HG03432 (cell line): ENCODE measurements at regions not wholly inside any gene's neighbourhood (a gene's known extent, or its start where the extent isn't known, plus 50 kb on each side); places are given as distances from the start of the nearest gene placed in this dataset.
"Not testable (repeated sequence)": the region's sequence is repeated elsewhere in the genome, so short reads cannot be mapped to it uniquely, and the experiment has no call there.

Source experiments
- ATAC-seq: cut with Tn5 transposase; IDR thresholded peaks from one replicate; pipeline ENCODE4 v1.9.1; 2021; ENCODE audit warnings: mild to moderate bottlenecking, moderate library complexity; ENCODE audit not compliant: unreplicated experiment

DNA sequence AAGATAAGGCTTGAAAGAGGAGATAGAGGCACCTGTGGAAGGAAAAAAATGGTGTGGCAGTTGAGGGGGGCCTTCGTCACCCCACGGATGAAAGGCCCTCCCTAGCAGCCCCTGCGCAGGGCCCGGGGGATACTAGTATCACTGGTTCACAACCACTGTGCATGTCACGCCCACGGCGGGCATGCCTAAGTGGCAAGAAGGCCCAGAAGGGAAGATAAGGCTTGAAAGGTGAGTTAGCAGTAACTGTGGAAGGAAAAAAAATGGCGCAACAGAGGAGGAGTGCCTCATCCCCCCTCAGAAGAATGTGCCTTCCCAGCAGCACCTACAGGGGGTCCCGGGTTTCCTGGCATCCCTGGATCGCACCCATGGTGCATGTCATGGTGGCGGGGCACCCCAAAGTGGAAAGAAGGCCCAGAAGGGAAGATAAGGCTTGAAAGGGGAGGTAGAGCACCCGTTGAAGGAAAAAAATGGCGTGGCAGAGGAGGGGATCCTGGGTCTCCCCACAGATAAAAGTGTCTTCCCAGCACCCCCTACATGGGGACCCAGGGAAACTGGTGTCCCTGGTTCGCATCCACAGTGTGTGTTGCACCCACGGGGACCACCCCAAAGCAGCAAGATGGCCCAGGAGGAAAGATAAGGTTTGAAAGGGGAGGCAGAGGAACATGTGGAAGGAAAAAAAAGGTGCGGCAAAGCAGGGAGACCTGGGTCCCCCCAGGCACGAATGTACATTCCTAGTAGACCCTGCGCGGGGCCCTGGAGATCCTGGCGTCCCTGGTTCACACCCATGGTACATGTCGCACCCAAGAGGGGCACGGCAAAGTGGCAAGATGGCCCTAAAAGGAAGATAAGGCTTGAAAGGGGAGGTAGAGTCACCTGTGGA is 279.2 kb downstream of the ALG10 start:
- ATAC-seq = no peak

DNA sequence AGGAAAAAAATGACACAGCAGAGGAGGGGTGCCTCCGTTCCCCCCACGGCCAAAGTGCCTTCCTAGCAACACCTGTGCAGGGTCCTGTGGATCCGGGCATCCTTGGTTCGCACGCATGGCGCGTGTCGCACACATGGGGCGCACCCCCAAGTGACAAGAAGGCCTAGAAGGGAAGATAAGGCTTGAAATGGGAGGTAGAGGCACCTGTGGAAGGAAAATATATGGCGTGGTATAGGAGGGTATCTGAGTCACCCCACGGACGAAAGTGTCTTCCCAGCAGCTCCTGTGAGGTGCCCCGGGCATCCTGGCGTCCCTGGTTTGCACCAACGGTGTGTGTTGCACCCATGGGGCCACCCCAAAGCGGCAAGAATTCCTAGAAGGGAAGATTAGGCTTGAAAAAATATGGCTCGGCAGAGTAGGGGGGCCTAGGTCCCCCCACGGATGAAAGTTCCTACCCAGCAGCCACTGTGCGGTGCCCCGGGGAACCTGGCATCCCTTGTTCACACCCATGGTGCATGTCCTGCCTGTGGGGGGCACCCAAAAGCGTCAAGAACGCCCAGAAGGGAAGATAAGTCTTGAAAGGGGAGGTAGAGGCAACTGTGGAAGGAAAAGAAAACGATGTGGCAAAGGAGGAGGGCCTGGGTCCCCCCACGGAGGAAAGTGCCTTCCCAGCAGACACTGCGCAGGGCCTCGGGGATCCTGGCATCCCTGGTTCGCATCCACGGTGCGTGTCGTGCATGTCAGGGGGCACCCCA is 280.0 kb downstream of the ALG10 start:
- ATAC-seq = no peak

DNA sequence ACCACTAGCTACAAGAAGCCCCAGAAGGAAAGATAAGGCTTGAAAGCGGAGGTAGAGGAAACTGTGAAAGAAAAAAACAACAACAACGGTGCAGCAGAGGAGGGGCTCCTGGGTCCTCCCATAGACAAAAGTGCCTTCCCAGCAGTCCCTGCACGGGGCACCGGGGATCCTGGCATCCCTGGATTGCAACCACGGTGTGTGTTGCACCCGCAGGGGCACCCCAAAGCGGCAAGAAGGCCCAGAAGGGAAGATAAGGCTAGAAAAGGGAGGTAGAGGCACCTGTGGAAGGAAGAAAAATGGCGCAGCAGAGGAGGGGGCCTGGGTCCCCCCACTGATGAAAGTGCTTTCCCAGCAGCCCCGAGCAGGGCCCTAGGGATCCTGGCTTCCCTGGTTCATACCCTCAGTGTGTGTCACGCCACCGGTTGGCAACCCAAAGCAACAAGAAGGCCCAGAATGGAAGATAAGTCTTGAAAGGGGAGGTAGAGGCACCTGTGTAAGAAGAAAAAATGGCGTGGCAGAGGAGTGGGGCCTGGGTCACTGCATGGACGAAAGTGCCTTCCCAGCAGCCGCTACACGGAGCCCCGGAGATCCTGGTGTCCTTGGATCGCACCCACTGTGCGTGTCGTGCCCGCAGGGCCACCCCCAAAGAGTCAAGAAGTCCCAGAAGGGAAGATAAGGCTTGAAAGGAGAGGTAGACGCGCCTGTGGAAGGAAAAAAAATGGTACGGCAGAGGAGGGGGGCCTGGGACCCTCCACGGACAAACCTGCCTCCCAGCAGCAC is 281.0 kb downstream of the ALG10 start:
- ATAC-seq = no peak

DNA sequence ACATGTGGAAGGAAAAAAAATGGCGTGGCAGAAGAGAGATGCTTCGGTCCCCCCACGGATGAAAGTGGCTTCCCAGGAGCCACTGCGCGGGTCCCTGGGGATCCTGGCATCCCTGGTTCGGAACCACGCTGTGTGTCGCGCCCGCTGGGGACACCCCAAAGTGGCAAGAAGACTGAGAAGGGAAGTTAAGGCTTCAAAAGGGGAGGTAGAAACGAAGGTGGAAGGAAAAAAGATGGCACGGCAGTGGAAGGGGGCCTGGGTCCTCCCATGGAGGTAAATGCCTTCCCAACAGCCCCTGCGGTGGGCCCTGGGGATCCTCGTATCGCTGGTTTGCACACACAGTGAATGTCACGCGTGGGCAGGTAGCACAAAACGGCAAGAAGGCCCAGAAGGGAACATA is 281.7 kb downstream of the ALG10 start:
- no peak for ATAC-seq

DNA sequence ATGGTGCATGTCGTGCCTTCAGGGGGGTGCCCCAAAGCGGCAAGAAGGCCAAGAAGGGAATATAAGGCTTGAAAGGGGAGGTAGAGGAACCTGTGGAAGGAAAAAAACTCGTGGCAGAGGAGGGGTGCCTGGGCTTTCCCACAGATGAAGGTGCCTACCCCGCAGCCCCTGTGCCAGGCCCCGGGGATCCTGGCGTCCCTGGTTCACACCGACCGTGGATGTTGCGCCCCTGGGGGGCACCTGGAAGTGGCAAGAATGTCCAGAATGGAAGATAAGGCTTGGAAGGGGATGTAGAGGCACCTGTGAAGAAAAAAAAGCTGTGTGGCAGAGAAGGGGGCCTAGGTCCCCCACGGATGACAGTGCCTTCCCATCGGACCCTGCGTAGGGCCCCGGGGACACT is 282.2 kb downstream of the ALG10 start:
- ATAC-seq = no peak

DNA sequence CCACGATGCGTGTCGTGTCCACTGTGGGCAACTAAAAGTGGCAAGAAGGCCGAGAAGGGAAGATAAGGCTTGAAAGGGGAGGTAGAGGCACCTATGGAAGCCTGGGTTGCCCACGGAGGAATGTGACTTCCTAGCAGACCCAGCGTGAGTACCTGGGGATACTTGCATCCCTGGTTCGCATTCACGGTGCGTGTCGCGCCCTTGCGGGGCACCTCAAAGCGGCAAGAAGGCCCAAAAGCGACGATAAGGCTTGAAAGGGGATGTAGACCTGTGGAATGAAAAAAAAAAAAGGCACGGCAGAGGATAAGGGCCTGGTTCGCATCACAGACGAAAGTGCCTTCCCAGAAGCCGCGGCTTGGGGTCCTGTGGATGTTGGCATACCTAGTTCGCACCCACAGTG is 282.9 kb downstream of the ALG10 start:
- ATAC-seq = no peak

DNA sequence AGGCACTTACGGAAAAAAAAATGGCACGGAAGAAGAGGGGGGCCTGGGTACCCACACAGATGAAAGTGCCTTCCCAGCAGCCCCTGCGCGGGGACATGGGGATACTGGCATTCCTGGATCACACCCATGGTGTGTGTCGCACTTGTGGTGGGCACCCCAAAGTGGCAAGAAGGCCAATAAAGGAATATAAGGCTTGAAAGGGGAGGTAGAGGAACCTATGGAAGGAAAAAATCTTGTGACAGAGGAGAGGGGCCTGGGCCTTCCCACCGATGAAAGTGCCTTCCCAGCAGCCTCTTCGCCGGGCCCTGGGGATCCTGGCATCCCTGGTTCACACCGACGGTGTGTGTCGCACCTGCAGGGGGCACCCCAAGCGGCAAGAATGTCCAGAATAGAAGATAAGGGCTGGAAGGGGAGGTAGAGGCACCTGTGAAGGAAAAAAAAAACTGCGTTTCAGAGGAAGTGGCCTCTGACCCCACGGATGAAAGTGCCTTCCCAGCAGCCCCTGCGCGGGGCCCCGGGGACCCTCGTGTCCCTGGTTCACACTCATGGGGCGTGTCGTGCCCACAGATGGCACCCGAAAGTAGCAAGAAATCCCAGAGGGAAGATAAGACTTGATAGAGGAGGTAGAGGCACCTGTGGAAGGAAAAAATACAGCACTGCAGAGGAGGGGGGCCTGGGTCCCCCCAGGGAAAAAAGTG is 284.0 kb downstream of the ALG10 start:
- no peak for ATAC-seq

DNA sequence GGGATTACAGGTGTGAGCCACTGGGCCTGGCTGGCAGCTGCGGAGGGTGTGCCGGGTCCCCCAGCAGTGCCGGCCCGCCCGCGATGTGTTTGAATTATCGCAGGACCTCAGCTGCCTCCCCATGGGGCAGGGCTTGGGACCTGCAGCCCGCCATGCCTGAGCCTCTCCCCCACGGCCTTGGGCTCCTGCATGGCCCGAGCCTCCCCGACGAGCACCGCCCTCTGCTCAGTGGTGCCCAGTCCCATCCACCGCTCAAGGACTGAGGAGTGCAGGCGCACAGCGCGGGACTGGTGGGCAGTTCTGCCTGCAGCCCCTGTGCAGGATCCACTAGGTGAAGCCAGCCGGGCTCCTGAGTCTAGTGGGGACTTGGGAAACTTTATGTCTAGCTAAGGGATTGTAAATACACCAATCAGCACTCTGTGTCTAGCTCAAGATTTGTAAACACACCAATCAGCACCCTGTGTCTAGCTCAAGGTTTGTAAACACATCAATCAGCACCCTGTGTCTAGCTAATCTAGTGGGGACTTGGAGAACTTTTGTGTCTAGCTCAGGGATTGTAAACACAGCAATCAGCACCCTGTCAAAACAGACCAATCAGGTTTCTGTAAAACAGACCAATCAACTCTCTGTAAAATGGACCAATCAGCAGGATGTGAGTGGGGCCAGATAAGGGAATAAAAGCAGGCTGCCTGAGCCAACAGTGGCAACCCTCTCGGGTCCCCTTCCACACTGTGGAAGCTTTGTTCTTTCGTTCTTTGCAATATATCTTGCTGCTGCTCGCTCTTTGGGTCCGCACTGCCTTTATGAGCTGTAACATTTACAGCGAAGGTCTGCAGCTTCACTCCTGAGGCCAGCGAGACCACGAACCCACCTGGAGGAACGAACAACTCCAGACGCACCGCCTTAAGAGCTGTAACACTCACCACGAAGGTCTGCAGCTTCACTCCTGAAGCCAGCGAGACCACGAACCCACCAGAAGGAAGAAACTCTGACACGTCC is 287.8 kb downstream of the ALG10 start:
- ATAC-seq = not testable (repeated sequence)

DNA sequence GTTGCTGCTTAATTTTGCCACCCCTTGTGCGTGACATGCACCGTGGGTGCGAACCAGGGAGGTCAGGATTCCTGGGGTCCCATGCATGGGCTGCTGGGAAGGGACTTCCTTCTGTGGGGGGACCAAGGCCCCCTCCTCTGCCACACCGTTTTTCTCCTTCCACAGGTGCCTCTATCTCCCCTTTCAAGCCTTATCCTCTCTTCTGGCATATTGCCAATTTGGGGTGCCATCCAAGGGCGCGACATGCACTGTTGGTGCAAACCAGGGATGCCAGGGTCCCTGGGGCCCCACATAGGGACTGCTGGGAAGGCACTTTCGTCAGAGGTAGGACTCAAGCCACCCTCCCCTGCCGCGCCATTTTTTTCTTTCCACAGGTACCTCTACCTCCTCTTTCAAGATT is 289.0 kb downstream of the ALG10 start:
- ATAC-seq = no peak

DNA sequence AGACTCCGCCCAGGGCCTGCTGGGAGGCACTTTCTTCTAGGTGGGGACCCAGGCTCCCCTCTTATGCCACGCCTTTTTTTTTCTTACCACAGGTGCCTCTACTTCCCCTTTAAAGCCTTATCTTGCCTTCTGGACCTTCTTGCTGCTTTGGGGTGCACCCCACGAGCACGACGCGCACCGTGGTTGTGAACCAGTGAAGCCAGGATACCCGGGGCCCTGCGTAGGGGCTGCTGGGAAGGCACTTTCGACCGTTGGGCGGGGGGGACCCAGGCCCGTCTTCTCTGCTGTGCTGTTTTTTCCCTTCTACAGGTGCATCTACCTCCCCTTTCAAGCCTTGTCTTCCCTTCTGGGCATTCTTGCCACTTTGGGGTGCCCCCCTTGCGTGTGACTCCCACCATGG is 305.4 kb downstream of the ALG10 start:
- ATAC-seq = no peak

DNA sequence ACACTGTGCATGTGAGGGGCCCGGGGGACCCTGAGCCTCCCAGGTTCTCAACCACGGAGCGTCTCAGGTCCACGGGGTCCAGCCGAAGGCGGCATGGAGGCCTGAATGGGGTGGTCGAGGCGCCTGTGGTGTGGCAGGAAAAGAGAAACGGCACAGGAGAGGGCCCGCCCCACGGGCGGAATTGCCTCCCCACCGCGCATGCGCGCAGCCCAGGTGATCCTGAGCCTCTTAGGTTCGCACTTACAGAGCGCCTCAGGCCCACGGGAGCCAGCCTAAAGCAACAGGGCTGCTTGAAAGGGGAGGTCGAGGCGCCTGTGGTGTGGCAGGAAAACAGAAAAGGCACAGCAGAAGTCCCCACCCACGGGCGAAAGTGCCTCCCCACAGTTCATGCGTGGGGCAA is 311.0 kb downstream of the ALG10 start:
- ATAC-seq = no peak

DNA sequence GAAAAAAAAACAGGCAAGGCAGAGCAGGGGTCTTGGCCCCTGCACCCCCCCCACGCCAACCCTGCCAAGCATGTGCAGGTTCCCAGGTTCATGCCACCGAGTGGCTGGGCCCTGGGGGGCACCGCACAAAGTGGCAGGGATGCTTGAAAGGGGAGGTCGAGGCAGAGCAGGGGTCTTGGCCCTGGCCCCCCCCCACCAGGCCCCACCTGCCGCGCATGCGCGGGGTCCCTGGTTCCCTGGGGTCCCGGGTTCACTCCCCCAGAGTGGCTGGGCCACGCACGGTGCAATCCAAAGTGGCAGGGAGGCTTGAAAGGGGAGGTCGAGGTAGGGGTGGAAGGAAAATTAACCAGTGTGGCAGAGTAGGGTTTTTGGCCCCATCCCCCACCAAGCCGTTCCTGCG is 312.2 kb downstream of the ALG10 start:
- no peak for ATAC-seq

DNA sequence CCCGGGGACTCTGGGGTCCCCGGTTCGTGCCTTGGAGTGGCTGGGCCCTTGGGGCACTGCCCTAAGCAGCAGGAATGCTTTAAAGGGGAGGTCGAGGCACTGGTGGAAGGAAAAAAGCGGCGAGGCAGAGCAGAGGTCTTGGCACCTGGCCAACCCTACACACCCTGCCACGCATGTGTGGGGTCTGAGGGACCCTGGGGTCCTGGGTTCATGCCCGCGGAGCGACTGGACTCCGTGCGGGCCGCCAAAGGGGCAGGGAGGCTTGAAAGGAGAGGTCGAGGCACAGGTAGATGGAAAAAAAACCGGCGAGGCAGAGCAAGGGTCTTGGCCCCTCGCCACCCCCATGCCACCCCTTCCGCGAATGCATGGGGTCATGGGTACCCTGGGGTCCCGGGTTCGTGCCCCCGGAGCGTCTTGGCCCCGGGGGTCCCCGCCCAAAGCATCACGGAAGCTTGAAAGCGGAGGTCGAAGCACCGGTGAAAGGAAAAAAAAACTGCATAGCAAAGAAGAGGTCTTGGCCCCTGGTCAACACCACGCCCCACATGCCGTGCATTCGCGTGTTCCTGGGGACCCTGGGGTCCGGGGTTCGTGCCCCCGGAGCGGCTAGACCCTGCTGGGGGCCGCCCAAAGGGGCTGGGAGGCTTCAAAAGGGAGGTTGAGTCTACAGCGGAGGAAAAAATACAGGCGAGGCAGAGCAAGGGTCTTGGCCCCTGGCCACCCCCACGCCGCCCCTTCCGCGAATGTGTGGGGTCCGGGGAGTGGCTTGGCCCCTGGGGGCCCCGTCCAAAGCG is 312.9 kb downstream of the ALG10 start:
- no peak for ATAC-seq

DNA sequence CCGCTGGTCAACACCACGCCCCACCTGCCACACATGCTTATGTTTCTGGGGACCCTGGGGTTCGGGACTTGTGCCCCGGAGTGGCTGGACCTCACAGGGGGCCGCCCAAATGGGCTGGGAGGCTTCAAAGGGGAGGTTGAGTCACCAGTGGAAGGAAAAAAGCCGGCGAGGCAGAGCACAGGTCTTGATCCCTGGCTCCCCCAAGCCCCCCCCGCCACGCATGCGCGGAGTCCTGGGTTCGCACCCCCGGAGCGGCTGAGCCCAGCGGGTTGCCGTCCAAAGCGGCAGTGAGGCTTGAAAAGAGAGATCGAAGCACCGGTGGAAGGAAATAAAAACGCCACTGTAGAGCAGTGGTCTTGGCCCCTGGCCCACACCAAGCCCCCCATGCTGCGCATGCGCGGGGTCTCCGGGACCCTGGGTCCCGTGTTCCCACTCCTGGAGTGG is 313.5 kb downstream of the ALG10 start:
- ATAC-seq = no peak

DNA sequence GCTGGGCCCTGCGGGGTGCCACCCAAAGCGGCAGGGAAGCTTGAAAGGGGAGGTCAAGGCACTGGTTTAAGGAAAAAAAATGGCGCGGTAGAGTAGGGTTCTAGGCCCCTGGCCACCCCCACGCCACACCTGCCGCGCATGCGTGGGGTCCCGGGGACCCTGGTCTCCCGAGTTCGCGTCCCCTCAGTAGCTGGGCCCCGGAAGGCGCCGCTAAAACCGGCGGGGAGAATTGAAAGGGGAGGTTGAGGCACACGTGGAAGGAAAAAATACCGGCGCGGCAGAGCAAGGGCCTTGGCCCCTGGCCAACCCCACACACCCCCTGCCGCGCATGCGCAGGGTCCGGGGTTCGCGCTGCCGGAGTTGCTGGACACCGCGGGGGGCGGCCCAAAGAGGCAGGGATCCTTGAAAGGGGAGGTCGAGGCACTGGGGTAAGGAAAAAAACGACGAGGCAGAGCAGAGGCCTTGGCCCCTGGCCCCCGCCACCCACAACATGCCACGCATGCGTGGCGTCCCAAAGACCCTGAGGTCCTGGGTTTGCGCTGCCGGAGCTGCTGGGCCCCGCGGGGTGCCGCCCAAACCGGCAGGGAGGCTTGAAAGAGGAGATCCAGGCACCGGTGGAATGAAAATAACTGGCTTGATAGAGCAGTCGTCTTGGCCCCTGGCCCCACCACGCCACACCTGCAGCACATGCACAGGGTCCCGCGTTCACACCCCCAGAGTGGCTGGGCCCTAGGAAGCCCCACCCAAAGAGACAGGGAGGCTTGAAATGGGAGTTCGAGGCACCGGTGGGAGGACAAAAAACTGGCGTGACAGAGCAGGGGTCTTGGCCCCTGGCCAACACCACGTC is 314.5 kb downstream of the ALG10 start:
- no peak for ATAC-seq

DNA sequence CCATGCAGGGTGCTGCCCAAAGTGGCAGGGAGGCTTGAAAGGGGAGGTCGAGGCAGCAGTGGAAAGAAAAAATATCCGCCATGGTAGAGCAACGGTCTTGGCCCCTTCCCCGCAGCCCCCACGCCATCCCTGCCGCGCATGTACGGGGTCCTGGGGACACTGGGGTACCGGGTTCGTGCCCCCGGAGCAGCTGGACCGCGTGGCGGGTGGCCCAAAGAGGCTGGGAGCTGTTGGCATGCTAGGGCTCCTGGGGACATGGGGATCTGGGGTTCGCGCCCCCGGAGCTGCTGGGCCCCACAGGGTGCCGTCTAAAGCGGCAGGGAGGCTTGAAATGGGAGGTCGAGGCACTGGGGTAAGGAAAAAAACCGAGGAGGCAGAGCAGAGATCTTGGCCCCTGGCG is 316.5 kb downstream of the ALG10 start:
- ATAC-seq = no peak

DNA sequence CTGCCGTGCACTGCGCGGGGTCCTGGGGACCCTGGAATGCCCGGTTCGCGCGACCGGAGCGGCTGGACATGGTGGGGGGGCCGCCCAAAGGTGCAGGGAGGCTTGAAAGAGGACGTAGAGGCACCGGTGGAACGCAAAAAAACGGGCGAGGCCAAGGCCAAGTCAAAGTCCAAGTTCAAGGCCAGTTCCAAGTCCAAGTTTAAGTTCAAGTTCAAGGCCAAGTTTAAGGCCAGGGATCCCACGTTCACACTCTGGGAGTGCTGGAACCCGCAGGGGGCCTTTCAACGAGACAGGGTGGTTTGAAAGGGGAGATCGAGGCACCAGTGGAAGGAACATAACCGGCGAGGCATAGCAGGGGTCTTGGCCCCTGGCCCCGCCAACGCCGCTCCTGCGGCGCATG is 317.6 kb downstream of the ALG10 start:
- ATAC-seq = no peak
